ENCODE measurements at regions not wholly inside any gene's neighbourhood (a gene's known extent, or its start where the extent isn't known, plus 50 kb on each side); places are given as distances from the start of the nearest gene placed in this dataset.

DNA sequence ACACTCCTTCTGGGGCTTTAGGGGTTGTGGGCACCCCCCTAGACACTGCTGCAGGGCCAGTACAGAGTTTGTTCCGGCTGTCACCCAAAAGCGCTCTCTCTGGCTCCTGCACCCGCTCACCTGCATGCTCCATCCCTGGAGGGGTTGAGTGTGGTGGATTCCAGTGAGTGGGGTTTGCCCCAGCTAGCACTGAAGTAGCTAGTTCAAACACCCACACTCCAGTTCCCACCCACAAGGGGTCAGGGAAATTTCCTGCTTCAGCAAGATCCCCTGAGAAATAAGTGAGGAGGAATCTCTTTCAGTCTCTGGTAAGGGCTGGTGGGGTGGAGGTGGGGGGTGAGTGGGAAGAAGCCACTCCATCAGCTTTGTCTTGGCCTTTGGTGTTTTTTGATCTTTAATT, 73.6 kb downstream of the TMEM17 start:
- CTCF ChIA-PET = interaction anchor here (1.3 kb wide), 1 partner anchor 25 kb away, joined by 4 read pairs; no protein-coding TSS in a partner anchor
- no peaks in the 10 kb centered on the region for H3K27me3 ChIP-seq (replicated peaks in 1 of 4; ENCODE audit: control extremely low read depth in 1 of 4, control insufficient read depth in 3 of 4, insufficient read depth in 4 of 4, low read length in 3 of 4)
- H3K4me1 Mint-ChIP-seq = peaks cover 14% of the 10 kb centered on the region
- peaks cover 3% of the 10 kb centered on the region for H3K27me3 Mint-ChIP-seq
- no peak overlapping the region for H3K4me2 ChIP-seq (replicated peaks; ENCODE audit: low read depth, low read length, poor library complexity, severe bottlenecking)
- H3K79me2 ChIP-seq (ENCODE audit: control insufficient read depth, insufficient read depth, low read length) = no peaks in the 10 kb centered on the region
- H3K9me3 Mint-ChIP-seq (ENCODE audit: insufficient read depth) = no peaks in the 10 kb centered on the region
- no peak for DNase-seq
- no peak overlapping the region for H3K27ac Mint-ChIP-seq
- peaks cover 11 to 12% of the 10 kb centered on the region in 2 donors for H3K4me1 ChIP-seq (ENCODE audit: control insufficient read depth in 2 of 2, insufficient read depth in 2 of 2, low read length in 2 of 2)
- no peak for ATAC-seq (ENCODE audit: low read depth)
- H3K9ac ChIP-seq (ENCODE audit: low read length) = no peak overlapping the region
- H3K9me3 ChIP-seq (ENCODE audit: control extremely low read depth in 1 of 3, control insufficient read depth in 2 of 3, insufficient read depth in 1 of 3, low read length in 2 of 3) = peaks cover 0 to 13% (median 0%) of the 10 kb centered on the region in 3 donors
- H2AFZ ChIP-seq (ENCODE audit: insufficient read depth, low read depth, low read length, poor library complexity, severe bottlenecking) = no peak overlapping the region
- H3K36me3 ChIP-seq (replicated peaks in 1 of 2; ENCODE audit: control extremely low read depth in 1 of 2, control insufficient read depth in 1 of 2, extremely low read depth in 1 of 2, insufficient read depth in 2 of 2, low read length in 1 of 2) = no peaks in the 10 kb centered on the region
- H4K20me1 ChIP-seq (ENCODE audit: control insufficient read depth, insufficient read depth, low read length, poor library complexity, severe bottlenecking) = no peaks in the 10 kb centered on the region
- 100% methylated on average over 2 of the region's 3 CpGs for WGBS (ENCODE audit: insufficient coverage)
- intact Hi-C loops (cut with micrococcal nuclease) = no loop called here
- H3K27ac ChIP-seq (ENCODE audit: low read length in 2 of 2) = no peak overlapping the region
- TF ChIP-seq, protein P1, sequence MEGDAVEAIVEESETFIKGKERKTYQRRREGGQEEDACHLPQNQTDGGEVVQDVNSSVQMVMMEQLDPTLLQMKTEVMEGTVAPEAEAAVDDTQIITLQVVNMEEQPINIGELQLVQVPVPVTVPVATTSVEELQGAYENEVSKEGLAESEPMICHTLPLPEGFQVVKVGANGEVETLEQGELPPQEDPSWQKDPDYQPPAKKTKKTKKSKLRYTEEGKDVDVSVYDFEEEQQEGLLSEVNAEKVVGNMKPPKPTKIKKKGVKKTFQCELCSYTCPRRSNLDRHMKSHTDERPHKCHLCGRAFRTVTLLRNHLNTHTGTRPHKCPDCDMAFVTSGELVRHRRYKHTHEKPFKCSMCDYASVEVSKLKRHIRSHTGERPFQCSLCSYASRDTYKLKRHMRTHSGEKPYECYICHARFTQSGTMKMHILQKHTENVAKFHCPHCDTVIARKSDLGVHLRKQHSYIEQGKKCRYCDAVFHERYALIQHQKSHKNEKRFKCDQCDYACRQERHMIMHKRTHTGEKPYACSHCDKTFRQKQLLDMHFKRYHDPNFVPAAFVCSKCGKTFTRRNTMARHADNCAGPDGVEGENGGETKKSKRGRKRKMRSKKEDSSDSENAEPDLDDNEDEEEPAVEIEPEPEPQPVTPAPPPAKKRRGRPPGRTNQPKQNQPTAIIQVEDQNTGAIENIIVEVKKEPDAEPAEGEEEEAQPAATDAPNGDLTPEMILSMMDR (IDR thresholded peaks at IDR 0.05) = no peak
- TF ChIP-seq EZH2 (IDR thresholded peaks at IDR 0.05; ENCODE audit: borderline replicate concordance, insufficient read depth, low read depth, low read length, poor library complexity, severe bottlenecking) = no peak
- POLR2A ChIA-PET = no interaction called here
- H3K4me3 Mint-ChIP-seq = no peak overlapping the region
- no peak overlapping the region for H3K4me3 ChIP-seq (ENCODE audit: control extremely low read depth in 1 of 5, extremely low read depth in 1 of 5, insufficient read depth in 1 of 5, low read depth in 2 of 5, low read length in 4 of 5)

DNA sequence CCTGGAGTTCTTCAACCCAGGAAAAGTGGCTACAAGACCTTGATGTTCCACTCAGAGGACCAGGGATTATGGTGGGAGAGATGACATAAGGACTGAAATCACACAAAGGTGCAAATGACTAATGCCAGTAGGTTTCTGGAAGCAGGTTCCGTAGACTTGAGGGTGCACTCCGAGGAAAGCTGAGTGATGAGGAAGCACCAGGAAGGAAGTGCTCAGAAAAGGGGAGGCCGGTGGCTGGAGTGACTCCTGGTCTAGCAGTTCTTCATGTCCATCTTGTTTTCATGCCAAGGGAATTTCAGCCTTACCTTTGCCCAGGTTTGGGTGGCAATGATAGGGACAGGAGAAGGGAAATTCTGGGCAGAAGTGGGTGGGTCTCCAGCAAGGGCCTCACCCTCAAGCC, 74.5 kb downstream of the TMEM17 start:
- Histone ChIP-seq H3K36me3 (replicated peaks in 1 of 2; ENCODE audit: control extremely low read depth in 1 of 2, control insufficient read depth in 1 of 2, extremely low read depth in 1 of 2, insufficient read depth in 2 of 2, low read length in 1 of 2) (no peaks in the 10 kb centered on the region), H3K27ac (ENCODE audit: low read length in 2 of 2) (no peak overlapping the region), H3K4me3 (ENCODE audit: control extremely low read depth in 1 of 5, extremely low read depth in 1 of 5, insufficient read depth in 1 of 5, low read depth in 2 of 5, low read length in 4 of 5) (no peak overlapping the region), H3K4me2 (replicated peaks; ENCODE audit: low read depth, low read length, poor library complexity, severe bottlenecking) (no peak overlapping the region), H3K9me3 (ENCODE audit: control extremely low read depth in 1 of 3, control insufficient read depth in 2 of 3, insufficient read depth in 1 of 3, low read length in 2 of 3) (peaks cover 0 to 13% (median 0%) of the 10 kb centered on the region in 3 donors), H3K9ac (ENCODE audit: low read length) (no peak overlapping the region), H2AFZ (ENCODE audit: insufficient read depth, low read depth, low read length, poor library complexity, severe bottlenecking) (no peak overlapping the region), H3K79me2 (ENCODE audit: control insufficient read depth, insufficient read depth, low read length) (no peaks in the 10 kb centered on the region), H3K27me3 (replicated peaks in 1 of 4; ENCODE audit: control extremely low read depth in 1 of 4, control insufficient read depth in 3 of 4, insufficient read depth in 4 of 4, low read length in 3 of 4) (no peaks in the 10 kb centered on the region), H3K4me1 (ENCODE audit: control insufficient read depth in 2 of 2, insufficient read depth in 2 of 2, low read length in 2 of 2) (peaks cover 11 to 12% of the 10 kb centered on the region in 2 donors), H4K20me1 (ENCODE audit: control insufficient read depth, insufficient read depth, low read length, poor library complexity, severe bottlenecking) (no peaks in the 10 kb centered on the region)
- peaks cover 3% of the 10 kb centered on the region for H3K27me3 Mint-ChIP-seq
- no peak for TF ChIP-seq EZH2 (IDR thresholded peaks at IDR 0.05; ENCODE audit: borderline replicate concordance, insufficient read depth, low read depth, low read length, poor library complexity, severe bottlenecking)
- TF ChIP-seq, protein P1 (IDR thresholded peaks at IDR 0.05) = no peak
- H3K4me3 Mint-ChIP-seq = no peak overlapping the region
- H3K4me1 Mint-ChIP-seq = peaks cover 14% of the 10 kb centered on the region
- CTCF ChIA-PET = no interaction called here
- ATAC-seq (ENCODE audit: low read depth) (no peak), DNase-seq (no peak)
- POLR2A ChIA-PET = no interaction called here
- 93% methylated on average over 3 of the region's 3 CpGs for WGBS (ENCODE audit: insufficient coverage)
- no peak overlapping the region for H3K27ac Mint-ChIP-seq
- intact Hi-C loops (cut with micrococcal nuclease) = no loop called here
- no peaks in the 10 kb centered on the region for H3K9me3 Mint-ChIP-seq (ENCODE audit: insufficient read depth)

All from B cell (primary cell).